CD14-positive monocyte (primary cell): ENCODE measurements at regions not wholly inside any gene's neighbourhood (a gene's known extent, or its start where the extent isn't known, plus 50 kb on each side); places are given as distances from the start of the nearest gene placed in this dataset.

Experiments
- DNase-seq, 3 donors: peaks; one replicate each; pipeline ENCODE4 v3.0.0-alpha.2; 2011 to 2022
- H2AFZ ChIP-seq: 2 replicates; pipeline ENCODE4 v1.6.0; 2012; ENCODE audit warnings: mild to moderate bottlenecking, low read depth, low read length, inconsistent platforms; ENCODE audit not compliant: insufficient read depth, poor library complexity, severe bottlenecking
- H3K27ac ChIP-seq, 2 donors: 1 replicate in 1 of 2; 2 replicates in 1 of 2; pipeline ENCODE4 v1.5.1; 2012 to 2013; ENCODE audit warnings: low read length in 2 of 2, control low read depth in 1 of 2, inconsistent platforms in 1 of 2, low read depth in 1 of 2, mild to moderate bottlenecking in 1 of 2
- H3K27me3 ChIP-seq, 2 donors: one replicate each; pipeline versions ENCODE4 v1.6.0 to v1.6.1; 2011 to 2013; ENCODE audit warnings: low read length in 2 of 2; ENCODE audit not compliant: control insufficient read depth in 2 of 2, insufficient read depth in 2 of 2
- H3K36me3 ChIP-seq, 2 donors: replicated peaks in 1 of 2; 1 replicate in 1 of 2; 2 replicates in 1 of 2; pipeline versions ENCODE4 v1.5.1 to v1.6.1; 2012 to 2013; ENCODE audit warnings: low read length in 2 of 2, control low read depth in 1 of 2, inconsistent platforms in 1 of 2, mild to moderate bottlenecking in 1 of 2; ENCODE audit not compliant: insufficient read depth in 2 of 2, control insufficient read depth in 1 of 2
- H3K4me1 ChIP-seq, 2 donors: 1 replicate in 1 of 2; 2 replicates in 1 of 2; pipeline versions ENCODE4 v1.5.1 to v1.6.1; 2012 to 2013; ENCODE audit warnings: low read length in 2 of 2, control low read depth in 1 of 2, inconsistent platforms in 1 of 2, mild to moderate bottlenecking in 1 of 2, moderate library complexity in 1 of 2; ENCODE audit not compliant: insufficient read depth in 2 of 2, control insufficient read depth in 1 of 2
- H3K4me2 ChIP-seq: replicated peaks from 2 replicates; pipeline ENCODE3; 2012; ENCODE audit warnings: low read length, moderate library complexity, mild to moderate bottlenecking; ENCODE audit not compliant: poor library complexity, severe bottlenecking; ENCODE audit errors: extremely low read depth
- H3K4me3 ChIP-seq, 3 experiments: fragments of 200-600 bp in 1 of 3; sonication (generic) in 1 of 3; replicated peaks in 1 of 3; 1 replicate in 2 of 3; 2 replicates in 1 of 3; pipeline ENCODE4 v1.5.1; 2011 to 2013; ENCODE audit warnings: low read length in 3 of 3, mild to moderate bottlenecking in 3 of 3, control low read depth in 2 of 3, low read depth in 2 of 3, inconsistent platforms in 1 of 3, moderate library complexity in 1 of 3
- H3K79me2 ChIP-seq: 2 replicates; pipeline ENCODE4 v1.6.0; 2012; ENCODE audit warnings: mild to moderate bottlenecking, control low read depth, inconsistent platforms, low read length, moderate library complexity; ENCODE audit not compliant: insufficient read depth
- H3K9ac ChIP-seq: 2 replicates; pipeline ENCODE4 v1.6.0; 2017; ENCODE audit warnings: low read length, mild to moderate bottlenecking; ENCODE audit not compliant: insufficient read depth, poor library complexity, severe bottlenecking
- H3K9me3 ChIP-seq, 2 donors: replicated peaks in 1 of 2; 1 replicate in 1 of 2; 2 replicates in 1 of 2; pipeline versions ENCODE4 v1.5.1 to v1.6.1; 2012 to 2013; ENCODE audit warnings: low read length in 2 of 2, control low read depth in 1 of 2; ENCODE audit not compliant: control insufficient read depth in 1 of 2, insufficient read depth in 1 of 2
- H4K20me1 ChIP-seq: 2 replicates; pipeline ENCODE4 v1.6.0; 2012; ENCODE audit warnings: mild to moderate bottlenecking, low read length, control low read depth, moderate library complexity; ENCODE audit not compliant: insufficient read depth
- H3K27ac Mint-ChIP-seq, 7 donors: one replicate each; pipeline ENCODE4 v1.8.0; 2020; ENCODE audit warnings: mild to moderate bottlenecking in 7 of 7, mixed read lengths in 7 of 7, moderate library complexity in 6 of 7, inconsistent platforms in 2 of 7
- H3K27me3 Mint-ChIP-seq, 3 donors: one replicate each; pipeline ENCODE4 v1.8.0; 2021 to 2022; ENCODE audit warnings: low read depth in 3 of 3, mild to moderate bottlenecking in 3 of 3, mixed read lengths in 3 of 3, moderate library complexity in 3 of 3, inconsistent platforms in 1 of 3
- H3K36me3 Mint-ChIP-seq, 2 donors: one replicate each; pipeline ENCODE4 v1.8.0; 2020; ENCODE audit warnings: mixed read lengths in 2 of 2, inconsistent platforms in 1 of 2, mild to moderate bottlenecking in 1 of 2
- H3K4me1 Mint-ChIP-seq: one replicate; pipeline ENCODE4 v1.8.0; 2020; ENCODE audit warnings: mild to moderate bottlenecking, mixed read lengths
- H3K4me3 Mint-ChIP-seq, 2 donors: one replicate each; pipeline ENCODE4 v1.8.0; 2020; ENCODE audit warnings: mild to moderate bottlenecking in 2 of 2, mixed read lengths in 2 of 2, moderate library complexity in 1 of 2
- H3K9me3 Mint-ChIP-seq, 7 donors: one replicate each; pipeline ENCODE4 v1.8.0; 2020 to 2022; ENCODE audit warnings: mixed read lengths in 7 of 7, mild to moderate bottlenecking in 6 of 7, moderate library complexity in 6 of 7, inconsistent platforms in 2 of 7
- CTCF ChIP-seq: fragments of 200-600 bp; IDR thresholded peaks from one replicate; pipeline ENCODE4 v1.8.0; 2022; ENCODE audit warnings: antibody characterized with exemption, mild to moderate bottlenecking
- WGBS: methylation state at CpG from one replicate; pipeline ENCODE4 v1.1.5; 2013; ENCODE audit warnings: missing lambda C conversion rate; ENCODE audit not compliant: insufficient coverage; 5-methylcytosine and 5-hydroxymethylcytosine counted together
- intact Hi-C, 2 donors: fragments of 100-400 bp; cut with micrococcal nuclease; formaldehyde crosslinking; loops; one replicate each; pipeline versions ENCODE4 v1.15.0 to v1.15.1; 2023

- Histone ChIP-seq H2AFZ (no peak overlapping the region), H3K36me3 (no peaks in the 10 kb centered on the region), H3K4me3 (no peak overlapping the region), H3K4me2 (no peak overlapping the region), H3K9me3 (peaks cover 0 to 2% of the 10 kb centered on the region in 2 donors), H3K27ac (no peak overlapping the region), H3K9ac (no peak overlapping the region), H3K4me1 (no peaks in the 10 kb centered on the region), H3K79me2 (no peaks in the 10 kb centered on the region), H3K27me3 (no peaks in the 10 kb centered on the region), H4K20me1 (no peaks in the 10 kb centered on the region)
- intact Hi-C loops, result no loop called here
- H3K9me3 Mint-ChIP-seq, result peaks cover 0 to 11% (median 0%) of the 10 kb centered on the region in 7 donors
- no peak overlapping the region for H3K4me3 Mint-ChIP-seq
- no peaks in the 10 kb centered on the region for H3K36me3 Mint-ChIP-seq
- no peak for TF ChIP-seq CTCF
- 78% methylated on average over 3 of the region's 5 CpGs for WGBS
- H3K27ac Mint-ChIP-seq, result no peak overlapping the region
- peaks cover 2 to 7% (median 4%) of the 10 kb centered on the region in 3 donors for H3K27me3 Mint-ChIP-seq
- DNase-seq, result no peak
- H3K4me1 Mint-ChIP-seq, result no peaks in the 10 kb centered on the region
These were observed 145.6 kb upstream of the CDH4 start for GRCh38 chr20:61106438-61106837.

GRCh38 chr20:61109221-61109805, 142.7 kb upstream of the CDH4 start:
- WGBS, result 96% methylated on average over 16 of the region's 17 CpGs
- no peak for DNase-seq
- no peaks in the 10 kb centered on the region for H3K4me1 Mint-ChIP-seq
- H3K36me3 ChIP-seq, result no peaks in the 10 kb centered on the region
- peaks cover 2 to 5% (median 2%) of the 10 kb centered on the region in 3 donors for H3K27me3 Mint-ChIP-seq
- no peaks in the 10 kb centered on the region for H3K9me3 ChIP-seq
- no peak overlapping the region for H3K4me2 ChIP-seq
- H3K4me3 ChIP-seq, result no peak overlapping the region
- TF ChIP-seq CTCF, result no peak
- no peak overlapping the region for H3K4me3 Mint-ChIP-seq
- no peaks in the 10 kb centered on the region for H3K4me1 ChIP-seq
- no peaks in the 10 kb centered on the region for H3K79me2 ChIP-seq
- no peak overlapping the region for H2AFZ ChIP-seq
- no peak overlapping the region for H3K9ac ChIP-seq
- no peak overlapping the region for H3K27ac ChIP-seq
- H3K27me3 ChIP-seq, result no peaks in the 10 kb centered on the region
- peak overlapping the region in 1 of 7 donors; percentile 41 for H3K27ac Mint-ChIP-seq
- H3K9me3 Mint-ChIP-seq, result peaks cover 0 to 9% (median 0%) of the 10 kb centered on the region in 7 donors
- no peaks in the 10 kb centered on the region for H4K20me1 ChIP-seq
- intact Hi-C loops, result no loop called here
- no peaks in the 10 kb centered on the region for H3K36me3 Mint-ChIP-seq
